ENCODE measurements at regions not wholly inside any gene's neighbourhood (a gene's known extent, or its start where the extent isn't known, plus 50 kb on each side); places are given as distances from the start of the nearest gene placed in this dataset.

- TF ChIP-seq POLR2AphosphoS5 (IDR thresholded peaks at IDR 0.05; ENCODE audit: low read depth, low read length) (no peak), TAF1 (IDR thresholded peaks at IDR 0.05; ENCODE audit: borderline replicate concordance, insufficient read depth, low read length) (no peak)
Observed at GRCh38 chr1:199811163-199811562, 216.3 kb upstream of the NR5A2 start.

Measured in PFSK-1 (cell line).